H9 (cell line): ENCODE measurements at regions not wholly inside any gene's neighbourhood (a gene's known extent, or its start where the extent isn't known, plus 50 kb on each side); places are given as distances from the start of the nearest gene placed in this dataset.

Experiments
- DNase-seq: peaks from one replicate; pipeline ENCODE4 v3.0.0-alpha.2; 2017
- H2AFZ ChIP-seq: one replicate; pipeline ENCODE4 v1.6.1; 2013; ENCODE audit warnings: mild to moderate bottlenecking, low read length, control low read depth, moderate library complexity
- H2AK5ac ChIP-seq: 2 replicates; pipeline ENCODE4 v1.6.1; 2013; ENCODE audit warnings: low read length, control low read depth, mixed read lengths; ENCODE audit not compliant: insufficient read length
- H2BK120ac ChIP-seq: one replicate; pipeline ENCODE4 v1.6.1; 2013; ENCODE audit warnings: low read depth, mild to moderate bottlenecking, low read length, control low read depth, inconsistent platforms; ENCODE audit not compliant: poor library complexity, severe bottlenecking
- H2BK12ac ChIP-seq: 2 replicates; pipeline ENCODE4 v1.6.1; 2013; ENCODE audit warnings: low read length, control low read depth, mixed read lengths, low read depth; ENCODE audit not compliant: insufficient read length
- H2BK15ac ChIP-seq: 2 replicates; pipeline ENCODE4 v1.6.1; 2013; ENCODE audit warnings: low read depth, low read length, control low read depth
- H2BK20ac ChIP-seq: one replicate; pipeline ENCODE4 v1.6.1; 2013; ENCODE audit warnings: low read depth, mild to moderate bottlenecking, low read length, control low read depth, inconsistent platforms; ENCODE audit not compliant: poor library complexity, severe bottlenecking
- H2BK5ac ChIP-seq: 2 replicates; pipeline ENCODE4 v1.6.1; 2013; ENCODE audit warnings: low read length, control low read depth, mixed read lengths; ENCODE audit not compliant: insufficient read length
- H3K14ac ChIP-seq: 2 replicates; pipeline ENCODE4 v1.6.1; 2013; ENCODE audit warnings: low read length, control low read depth; ENCODE audit not compliant: insufficient read depth
- H3K18ac ChIP-seq: 2 replicates; pipeline ENCODE4 v1.6.1; 2013; ENCODE audit warnings: low read depth, mild to moderate bottlenecking, mixed read lengths, low read length, control low read depth; ENCODE audit not compliant: insufficient read length
- H3K23ac ChIP-seq: 2 replicates; pipeline ENCODE4 v1.6.1; 2013; ENCODE audit warnings: low read length, control low read depth, mixed read lengths, low read depth; ENCODE audit not compliant: insufficient read length
- H3K23me2 ChIP-seq: 2 replicates; pipeline ENCODE4 v1.6.1; 2013; ENCODE audit warnings: low read depth, mild to moderate bottlenecking, mixed read lengths, low read length, control low read depth; ENCODE audit not compliant: insufficient read length, poor library complexity, severe bottlenecking
- H3K27ac ChIP-seq: 2 replicates; pipeline ENCODE4 v1.5.1; 2013; ENCODE audit warnings: low read length, control low read depth, mixed read lengths, low read depth; ENCODE audit not compliant: insufficient read length
- H3K27me3 ChIP-seq: 2 replicates; pipeline ENCODE4 v1.6.1; 2013; ENCODE audit warnings: low read length, control low read depth, inconsistent platforms; ENCODE audit not compliant: insufficient read depth
- H3K4ac ChIP-seq: 2 replicates; pipeline ENCODE4 v1.6.1; 2013; ENCODE audit warnings: low read depth, mild to moderate bottlenecking, control low read depth, inconsistent platforms, low read length, moderate library complexity
- H3K4me1 ChIP-seq: 2 replicates; pipeline ENCODE4 v1.6.1; 2013; ENCODE audit warnings: low read length, control low read depth, inconsistent platforms; ENCODE audit not compliant: insufficient read depth
- H3K4me2 ChIP-seq: 2 replicates; pipeline ENCODE4 v1.6.1; 2013; ENCODE audit warnings: low read length, control low read depth, mixed read lengths; ENCODE audit not compliant: insufficient read length, insufficient read depth
- H3K56ac ChIP-seq: 2 replicates; pipeline ENCODE4 v1.6.1; 2013; ENCODE audit warnings: low read depth, mild to moderate bottlenecking, mixed read lengths, low read length, control low read depth; ENCODE audit not compliant: insufficient read length
- H3K79me1 ChIP-seq: 2 replicates; pipeline ENCODE4 v1.6.1; 2013; ENCODE audit warnings: low read depth, mild to moderate bottlenecking, moderate library complexity, low read length, control low read depth, inconsistent platforms; ENCODE audit not compliant: insufficient read depth, poor library complexity, severe bottlenecking
- H3K79me2 ChIP-seq: 2 replicates; pipeline ENCODE4 v1.6.1; 2013; ENCODE audit warnings: low read length, control low read depth, inconsistent platforms; ENCODE audit not compliant: insufficient read depth
- H3K9ac ChIP-seq: 2 replicates; pipeline ENCODE4 v1.6.1; 2013; ENCODE audit warnings: low read length, control low read depth, mixed read lengths; ENCODE audit not compliant: insufficient read length; ENCODE audit errors: extremely low read depth
- H3K9me3 ChIP-seq: one replicate; pipeline ENCODE4 v1.6.1; 2013; ENCODE audit warnings: low read depth, low read length, inconsistent platforms; ENCODE audit not compliant: control insufficient read depth
- H3T11ph ChIP-seq: one replicate; pipeline ENCODE4 v1.6.1; 2013; ENCODE audit warnings: mild to moderate bottlenecking, low read length, control low read depth, inconsistent platforms
- H4K20me1 ChIP-seq: one replicate; pipeline ENCODE4 v1.6.1; 2013; ENCODE audit not compliant: control insufficient read depth, insufficient read length, insufficient read depth
- H4K5ac ChIP-seq: 2 replicates; pipeline ENCODE4 v1.6.1; 2013; ENCODE audit warnings: low read depth, mild to moderate bottlenecking, mixed read lengths, low read length, control low read depth; ENCODE audit not compliant: insufficient read length
- H4K8ac ChIP-seq: replicated peaks from 2 replicates; pipeline ENCODE4 v1.6.1; 2013; ENCODE audit warnings: low read length, control low read depth, mixed read lengths, low read depth; ENCODE audit not compliant: insufficient read length
- H4K91ac ChIP-seq: 2 replicates; pipeline ENCODE4 v1.6.1; 2013; ENCODE audit warnings: low read depth, mild to moderate bottlenecking, moderate library complexity, mixed read lengths, low read length, control low read depth; ENCODE audit not compliant: insufficient read length
- H3K27ac Mint-ChIP-seq, 3 experiments: 2 replicates in 2 of 3; 3 replicates in 1 of 3; pipeline ENCODE4 v1.8.0; 2020 to 2021; ENCODE audit warnings: mixed read lengths in 3 of 3, mild to moderate bottlenecking in 1 of 3, moderate library complexity in 1 of 3
- H3K27me3 Mint-ChIP-seq: 2 replicates; pipeline ENCODE4 v1.8.0; 2021; ENCODE audit warnings: low read depth, mild to moderate bottlenecking, moderate library complexity, mixed read lengths
- H3K36me3 Mint-ChIP-seq, 3 experiments: 2 replicates in 2 of 3; 3 replicates in 1 of 3; pipeline ENCODE4 v1.8.0; 2020 to 2021; ENCODE audit warnings: low read depth in 3 of 3, mixed read lengths in 3 of 3; ENCODE audit not compliant: insufficient read depth in 1 of 3
- H3K4me1 Mint-ChIP-seq, 2 experiments: 2 replicates each; pipeline ENCODE4 v1.8.0; 2020; ENCODE audit warnings: mixed read lengths in 2 of 2
- H3K4me3 Mint-ChIP-seq, 2 experiments: 2 replicates in 1 of 2; 3 replicates in 1 of 2; pipeline ENCODE4 v1.8.0; 2020 to 2021; ENCODE audit warnings: mild to moderate bottlenecking in 2 of 2, mixed read lengths in 2 of 2, moderate library complexity in 1 of 2
- H3K9me3 Mint-ChIP-seq, 2 experiments: 2 replicates in 1 of 2; 3 replicates in 1 of 2; pipeline ENCODE4 v1.8.0; 2020; ENCODE audit warnings: mild to moderate bottlenecking in 2 of 2, mixed read lengths in 2 of 2, moderate library complexity in 1 of 2
- WGBS: extraction: QIAGEN DNeasy Blood & Tissue Kit; methylation state at CpG from one replicate; pipeline ENCODE4 v1.1.7; 2013; ENCODE audit warnings: missing lambda C conversion rate, low lambda C conversion rate, mixed read lengths; ENCODE audit not compliant: insufficient read length; ENCODE audit errors: extremely low coverage; 5-methylcytosine and 5-hydroxymethylcytosine counted together
- TF ChIP-seq, protein P1 (sequence below): fragments of 200-600 bp; sonication (generic); conservative IDR thresholded peaks from 3 replicates; pipeline ENCODE4 v1.8.0; 2021; ENCODE audit warnings: antibody characterized with exemption, mild to moderate bottlenecking

- no peak overlapping the region for H4K91ac ChIP-seq
- no peak overlapping the region for H3K56ac ChIP-seq
- H2BK12ac ChIP-seq = no peak overlapping the region
- DNase-seq = no peak
- H2BK20ac ChIP-seq = no peak overlapping the region
- H3K9ac ChIP-seq = no peak overlapping the region
- Mint-ChIP-seq H3K4me1 (peaks cover 0 to 8% of the 10 kb centered on the region in 2 experiments; a peak in 2 of 4 replicates), H3K27ac (no peak overlapping the region), H3K4me3 (no peak overlapping the region), H3K9me3 (no peaks in the 10 kb centered on the region), H3K27me3 (no peaks in the 10 kb centered on the region; the same call in 1 of the 2 replicates), H3K36me3 (no peaks in the 10 kb centered on the region)
- WGBS = no CpG with 5 or more reads among the region's 9 CpGs
- H2BK5ac ChIP-seq = no peak overlapping the region
- no peak overlapping the region for H3K14ac ChIP-seq
- no peak overlapping the region for H3K27ac ChIP-seq
- H3K79me2 ChIP-seq = no peaks in the 10 kb centered on the region; the same call in 1 of the 2 replicates
- H2AFZ ChIP-seq = no peak overlapping the region
- H3K18ac ChIP-seq = no peak overlapping the region
- no peaks in the 10 kb centered on the region for H4K20me1 ChIP-seq
- no peak overlapping the region for H4K5ac ChIP-seq
- H3K23ac ChIP-seq = no peak overlapping the region
- H3K4me2 ChIP-seq = no peak overlapping the region
- H3K9me3 ChIP-seq = no peaks in the 10 kb centered on the region
- no peak overlapping the region for H3K4ac ChIP-seq
- no peak overlapping the region for H2BK120ac ChIP-seq
- H4K8ac ChIP-seq = no peak overlapping the region
- no peaks in the 10 kb centered on the region for H3K79me1 ChIP-seq
- H3K27me3 ChIP-seq = no peaks in the 10 kb centered on the region
- no peak overlapping the region for H3T11ph ChIP-seq
- no peaks in the 10 kb centered on the region for H3K23me2 ChIP-seq
- H2AK5ac ChIP-seq = no peak overlapping the region
- H2BK15ac ChIP-seq = no peak overlapping the region
- TF ChIP-seq, protein P1, sequence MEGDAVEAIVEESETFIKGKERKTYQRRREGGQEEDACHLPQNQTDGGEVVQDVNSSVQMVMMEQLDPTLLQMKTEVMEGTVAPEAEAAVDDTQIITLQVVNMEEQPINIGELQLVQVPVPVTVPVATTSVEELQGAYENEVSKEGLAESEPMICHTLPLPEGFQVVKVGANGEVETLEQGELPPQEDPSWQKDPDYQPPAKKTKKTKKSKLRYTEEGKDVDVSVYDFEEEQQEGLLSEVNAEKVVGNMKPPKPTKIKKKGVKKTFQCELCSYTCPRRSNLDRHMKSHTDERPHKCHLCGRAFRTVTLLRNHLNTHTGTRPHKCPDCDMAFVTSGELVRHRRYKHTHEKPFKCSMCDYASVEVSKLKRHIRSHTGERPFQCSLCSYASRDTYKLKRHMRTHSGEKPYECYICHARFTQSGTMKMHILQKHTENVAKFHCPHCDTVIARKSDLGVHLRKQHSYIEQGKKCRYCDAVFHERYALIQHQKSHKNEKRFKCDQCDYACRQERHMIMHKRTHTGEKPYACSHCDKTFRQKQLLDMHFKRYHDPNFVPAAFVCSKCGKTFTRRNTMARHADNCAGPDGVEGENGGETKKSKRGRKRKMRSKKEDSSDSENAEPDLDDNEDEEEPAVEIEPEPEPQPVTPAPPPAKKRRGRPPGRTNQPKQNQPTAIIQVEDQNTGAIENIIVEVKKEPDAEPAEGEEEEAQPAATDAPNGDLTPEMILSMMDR = no peak
- H3K4me1 ChIP-seq = no peaks in the 10 kb centered on the region
Measured at GRCh38 chr1:208344202-208344857, 100.1 kb upstream of the PLXNA2 start.
